ENCODE measurements at regions not wholly inside any gene's neighbourhood (a gene's known extent, or its start where the extent isn't known, plus 50 kb on each side); places are given as distances from the start of the nearest gene placed in this dataset.

- DNase-seq (ENCODE audit: low spot score): no peak
Observed at GRCh38 chr18:3358310-3358709, 91.7 kb upstream of the TGIF1 start.

- peak; percentile 70 for DNase-seq (ENCODE audit: low spot score)
Observed at GRCh38 chr18:3360211-3360610, 89.8 kb upstream of the TGIF1 start.

- no peak for DNase-seq (ENCODE audit: low spot score)
Observed at GRCh38 chr18:3367491-3368091, 82.4 kb upstream of the TGIF1 start.

GRCh38 chr18:3368193-3368592, 81.8 kb upstream of the TGIF1 start:
- DNase-seq (ENCODE audit: low spot score): no peak

GRCh38 chr18:3379685-3380084, 70.3 kb upstream of the TGIF1 start:
- no peak for DNase-seq (ENCODE audit: low spot score)

GRCh38 chr18:3380384-3380961, 69.5 kb upstream of the TGIF1 start:
- peak; percentile 62 for DNase-seq (ENCODE audit: low spot score)

- no peak for DNase-seq (ENCODE audit: low spot score)
Observed at GRCh38 chr18:3383381-3383915, 66.5 kb upstream of the TGIF1 start.

- no peak for DNase-seq (ENCODE audit: low spot score)
Observed at GRCh38 chr18:3384664-3385563, 65.1 kb upstream of the TGIF1 start.

GRCh38 chr18:3388323-3388722, 61.6 kb upstream of the TGIF1 start:
- no peak for DNase-seq (ENCODE audit: low spot score)

GRCh38 chr18:3388980-3389379, 61.0 kb upstream of the TGIF1 start:
- DNase-seq (ENCODE audit: low spot score): no peak

GRCh38 chr18:3389977-3390376, 60.0 kb upstream of the TGIF1 start:
- DNase-seq (ENCODE audit: low spot score): no peak

- no peak for DNase-seq (ENCODE audit: low spot score)
Observed at GRCh38 chr18:3391704-3392466, 58.1 kb upstream of the TGIF1 start.

- no peak for DNase-seq (ENCODE audit: low spot score)
Observed at GRCh38 chr18:3392467-3392855, 57.5 kb upstream of the TGIF1 start.

- DNase-seq (ENCODE audit: low spot score): no peak
Observed at GRCh38 chr18:3394648-3395047, 55.3 kb upstream of the TGIF1 start.

GRCh38 chr18:3395466-3395865, 54.5 kb upstream of the TGIF1 start:
- no peak for DNase-seq (ENCODE audit: low spot score)

GRCh38 chr18:3397031-3397750, 52.8 kb upstream of the TGIF1 start:
- peak; percentile 65 for DNase-seq (ENCODE audit: low spot score)

GRCh38 chr18:3397786-3398185, 52.2 kb upstream of the TGIF1 start:
- DNase-seq (ENCODE audit: low spot score): no peak
